Chondrocyte (in vitro differentiated cells): ENCODE measurements at regions not wholly inside any gene's neighbourhood (a gene's known extent, or its start where the extent isn't known, plus 50 kb on each side); places are given as distances from the start of the nearest gene placed in this dataset.

Experiments used
- DNase-seq: peaks from one replicate; pipeline ENCODE4 v3.0.0; 2021; ENCODE audit warnings: mixed read lengths, low spot score
- H3K27ac Mint-ChIP-seq: one replicate; pipeline ENCODE4 v1.8.0; 2021; ENCODE audit warnings: mild to moderate bottlenecking, moderate library complexity, mixed read lengths; ENCODE audit not compliant: unreplicated experiment
- H3K27me3 Mint-ChIP-seq: 2 replicates; pipeline ENCODE4 v1.8.0; 2021; ENCODE audit warnings: low read depth, mixed read lengths
- H3K36me3 Mint-ChIP-seq: 2 replicates; pipeline ENCODE4 v1.8.0; 2021; ENCODE audit warnings: low read depth, mixed read lengths
- H3K4me1 Mint-ChIP-seq: 2 replicates; pipeline ENCODE4 v1.8.0; 2021; ENCODE audit warnings: low read depth, mild to moderate bottlenecking, mixed read lengths
- H3K4me3 Mint-ChIP-seq: one replicate; pipeline ENCODE4 v1.8.0; 2021; ENCODE audit warnings: mild to moderate bottlenecking, moderate library complexity, mixed read lengths; ENCODE audit not compliant: unreplicated experiment
- H3K9me3 Mint-ChIP-seq: 2 replicates; pipeline ENCODE4 v1.8.0; 2021; ENCODE audit warnings: low read depth, mixed read lengths
- TF ChIP-seq, protein P1 (sequence below): fragments of 200-600 bp; sonication (generic); IDR thresholded peaks from 2 replicates; pipeline ENCODE4 v1.5.0; 2021; ENCODE audit warnings: antibody characterized with exemption, mild to moderate bottlenecking, moderate library complexity

DNA sequence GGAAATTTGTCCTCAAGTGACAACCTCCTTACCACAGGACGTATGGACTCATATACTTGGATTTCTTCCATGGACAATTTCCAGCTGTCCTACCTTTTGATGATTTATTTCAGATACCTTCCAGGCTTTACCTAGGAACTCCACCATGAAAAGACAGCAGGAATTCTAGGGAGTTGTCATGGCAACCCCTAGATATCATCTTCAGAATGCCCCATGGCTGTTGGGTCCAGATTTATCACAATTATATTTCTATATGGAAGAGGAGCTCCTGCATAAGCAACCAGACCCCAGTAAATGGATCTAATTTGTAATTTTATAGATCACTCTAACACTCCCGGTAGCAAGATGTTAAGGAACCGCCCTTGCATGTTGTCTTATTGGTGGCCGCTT is 102.3 kb upstream of the ZNF521 start:
- Mint-ChIP-seq H3K4me3 (no peak overlapping the region), H3K27me3 (no peaks in the 10 kb centered on the region), H3K4me1 (peaks cover 31% of the 10 kb centered on the region)

DNA sequence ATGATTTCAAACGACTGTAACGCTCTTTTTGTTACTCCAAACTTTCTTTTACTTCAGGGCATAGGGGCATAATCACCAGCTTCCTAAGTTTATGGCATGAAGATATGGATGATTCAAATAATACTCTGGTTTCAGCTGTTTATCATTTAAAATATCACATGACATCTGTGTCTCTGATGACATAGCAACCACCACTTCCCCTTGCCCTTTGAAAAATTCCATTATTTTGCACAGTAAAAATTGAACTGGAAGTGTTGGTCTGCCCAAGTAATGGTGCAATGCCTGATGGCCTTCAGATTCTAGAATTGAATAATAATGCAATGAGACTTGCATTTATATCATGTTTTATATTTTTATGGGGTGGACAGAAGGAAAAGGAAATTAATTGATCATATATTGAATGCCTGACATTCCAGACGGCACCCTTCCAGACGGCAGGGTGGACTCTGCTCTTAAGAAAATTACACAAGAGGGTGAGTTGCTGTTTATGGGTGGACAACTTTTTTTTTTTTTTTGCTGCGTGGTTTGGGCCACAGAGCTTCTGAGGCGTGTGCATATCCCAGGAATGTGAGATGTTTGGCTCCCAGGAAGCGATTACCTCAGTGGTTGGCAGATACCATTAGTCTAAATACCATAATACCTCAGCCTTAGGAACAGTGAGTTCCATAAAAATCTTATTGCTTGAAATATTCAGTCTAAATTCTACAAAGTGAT is 101.7 kb upstream of the ZNF521 start:
- no peak for DNase-seq
- TF ChIP-seq, protein P1, sequence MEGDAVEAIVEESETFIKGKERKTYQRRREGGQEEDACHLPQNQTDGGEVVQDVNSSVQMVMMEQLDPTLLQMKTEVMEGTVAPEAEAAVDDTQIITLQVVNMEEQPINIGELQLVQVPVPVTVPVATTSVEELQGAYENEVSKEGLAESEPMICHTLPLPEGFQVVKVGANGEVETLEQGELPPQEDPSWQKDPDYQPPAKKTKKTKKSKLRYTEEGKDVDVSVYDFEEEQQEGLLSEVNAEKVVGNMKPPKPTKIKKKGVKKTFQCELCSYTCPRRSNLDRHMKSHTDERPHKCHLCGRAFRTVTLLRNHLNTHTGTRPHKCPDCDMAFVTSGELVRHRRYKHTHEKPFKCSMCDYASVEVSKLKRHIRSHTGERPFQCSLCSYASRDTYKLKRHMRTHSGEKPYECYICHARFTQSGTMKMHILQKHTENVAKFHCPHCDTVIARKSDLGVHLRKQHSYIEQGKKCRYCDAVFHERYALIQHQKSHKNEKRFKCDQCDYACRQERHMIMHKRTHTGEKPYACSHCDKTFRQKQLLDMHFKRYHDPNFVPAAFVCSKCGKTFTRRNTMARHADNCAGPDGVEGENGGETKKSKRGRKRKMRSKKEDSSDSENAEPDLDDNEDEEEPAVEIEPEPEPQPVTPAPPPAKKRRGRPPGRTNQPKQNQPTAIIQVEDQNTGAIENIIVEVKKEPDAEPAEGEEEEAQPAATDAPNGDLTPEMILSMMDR: no peak
- Mint-ChIP-seq H3K27ac (no peak overlapping the region), H3K36me3 (peaks cover 3% of the 10 kb centered on the region), H3K4me3 (no peak overlapping the region), H3K4me1 (peaks cover 31% of the 10 kb centered on the region), H3K9me3 (peaks cover 8% of the 10 kb centered on the region), H3K27me3 (no peaks in the 10 kb centered on the region)

More for the DNA sequence above, 102.3 kb upstream of the ZNF521 start:
- no peak overlapping the region for H3K27ac Mint-ChIP-seq
- TF ChIP-seq, protein P1: no peak
- H3K36me3 Mint-ChIP-seq: peaks cover 3% of the 10 kb centered on the region
- peaks cover 8% of the 10 kb centered on the region for H3K9me3 Mint-ChIP-seq
- DNase-seq: no peak

DNA sequence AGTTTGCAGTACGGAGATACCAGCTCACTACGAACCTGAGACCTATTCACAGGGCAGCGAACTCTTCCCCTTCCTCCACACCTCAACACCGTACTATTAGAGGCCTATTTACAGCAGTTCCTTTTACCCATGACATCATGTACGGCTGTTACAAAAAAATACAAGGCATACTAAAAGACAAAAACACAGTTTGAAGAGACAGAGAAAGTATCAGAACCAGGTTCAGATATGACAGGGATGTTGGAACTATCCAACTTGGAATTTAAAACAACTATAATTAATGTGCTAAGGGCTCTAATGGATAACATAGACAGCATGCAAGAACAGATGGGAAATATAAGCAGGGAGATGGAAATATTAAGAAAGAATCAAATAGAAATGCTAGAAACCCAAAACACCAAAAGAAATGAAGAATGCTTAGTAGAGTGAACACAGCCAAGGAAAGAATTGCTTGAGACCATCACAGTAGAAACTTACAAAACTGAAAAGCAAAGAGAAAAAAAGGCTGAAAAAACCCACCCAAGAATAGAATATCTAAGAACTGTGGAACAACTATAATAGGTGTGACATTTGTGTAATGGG is 99.2 kb upstream of the ZNF521 start:
- no peak overlapping the region for H3K27ac Mint-ChIP-seq
- H3K27me3 Mint-ChIP-seq: no peaks in the 10 kb centered on the region
- TF ChIP-seq, protein P1: no peak
- peaks cover 8% of the 10 kb centered on the region for H3K9me3 Mint-ChIP-seq
- H3K4me3 Mint-ChIP-seq: no peak overlapping the region
- peaks cover 3% of the 10 kb centered on the region for H3K36me3 Mint-ChIP-seq
- no peak for DNase-seq
- peaks cover 13% of the 10 kb centered on the region for H3K4me1 Mint-ChIP-seq

DNA sequence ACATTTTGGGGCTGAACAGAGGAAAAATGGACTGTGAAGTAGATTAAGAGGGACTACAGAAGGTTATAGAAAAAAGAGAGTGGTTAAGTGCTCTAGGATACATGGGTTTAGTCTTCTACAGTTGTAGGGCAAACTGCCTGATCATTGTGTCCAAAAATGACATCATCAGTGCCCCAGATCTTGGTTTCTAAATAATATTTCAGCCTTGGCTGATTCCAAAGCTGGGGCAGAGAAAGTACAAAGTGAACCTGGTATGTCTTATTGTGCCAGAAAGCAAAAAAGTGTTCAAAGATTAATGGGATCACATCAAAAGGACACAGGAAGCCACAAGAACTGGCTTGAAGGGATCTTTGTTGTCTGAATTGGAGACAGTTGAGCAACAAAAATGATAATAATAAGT is 97.1 kb upstream of the ZNF521 start:
- H3K27ac Mint-ChIP-seq: no peak overlapping the region
- H3K4me1 Mint-ChIP-seq: peaks cover 6% of the 10 kb centered on the region
- TF ChIP-seq, protein P1: no peak
- DNase-seq: no peak
- H3K27me3 Mint-ChIP-seq: no peaks in the 10 kb centered on the region
- H3K9me3 Mint-ChIP-seq: peaks cover 8% of the 10 kb centered on the region
- H3K4me3 Mint-ChIP-seq: no peak overlapping the region
- H3K36me3 Mint-ChIP-seq: peaks cover 3% of the 10 kb centered on the region

DNA sequence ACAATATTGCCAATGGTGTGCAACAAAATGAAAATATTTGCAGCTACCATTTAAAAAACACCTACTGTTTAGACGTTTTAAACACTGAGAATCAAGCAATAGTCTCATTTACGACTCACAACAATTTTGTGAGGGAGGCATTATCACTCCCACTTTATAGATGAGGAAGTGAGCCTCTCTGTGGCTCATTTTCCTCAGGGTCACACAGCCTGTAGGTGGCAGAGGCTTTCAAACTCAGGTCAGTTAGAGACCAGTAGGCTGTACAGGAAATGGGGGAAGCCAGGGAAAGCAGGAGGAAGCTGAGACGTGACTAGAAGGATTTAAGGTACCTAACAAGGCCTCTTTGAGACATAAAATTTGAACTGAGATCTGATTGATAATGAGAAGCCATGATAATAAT is 95.0 kb upstream of the ZNF521 start:
- Mint-ChIP-seq H3K27me3 (no peaks in the 10 kb centered on the region), H3K36me3 (peaks cover 3% of the 10 kb centered on the region), H3K4me1 (peaks cover 3% of the 10 kb centered on the region), H3K9me3 (peaks cover 8% of the 10 kb centered on the region), H3K4me3 (no peak overlapping the region), H3K27ac (no peak overlapping the region)
- DNase-seq: no peak
- TF ChIP-seq, protein P1: no peak
